Stimulated activated CD4-positive, alpha-beta T cell treated with anti-CD3 and anti-CD28 coated beads, Interleukin-12 subunit alpha, Interleukin-12 subunit beta, amount 100 ng/mL, for 24 hours (primary cell): ENCODE measurements at regions not wholly inside any gene's neighbourhood (a gene's known extent, or its start where the extent isn't known, plus 50 kb on each side); places are given as distances from the start of the nearest gene placed in this dataset.

Source experiments
- DNase-seq, 2 experiments: peaks; one replicate each; pipeline ENCODE4 v3.0.0-alpha.2; 2020; ENCODE audit warnings: low read depth in 2 of 2

- DNase-seq, result no peak
Observed at GRCh38 chr5:2011481-2012411, 129.0 kb upstream of the IRX4 start.

- DNase-seq, result no peak
Observed at GRCh38 chr5:2010940-2011339, 128.2 kb upstream of the IRX4 start.

GRCh38 chr5:2009986-2010914, 127.5 kb upstream of the IRX4 start:
- no peak for DNase-seq

- DNase-seq, result no peak
Observed at GRCh38 chr5:2008851-2009629, 126.3 kb upstream of the IRX4 start.

GRCh38 chr5:2007878-2008501, 125.3 kb upstream of the IRX4 start:
- no peak for DNase-seq

- no peak for DNase-seq
Observed at GRCh38 chr5:2007496-2007877, 124.8 kb upstream of the IRX4 start.

GRCh38 chr5:2006971-2007291, 124.2 kb upstream of the IRX4 start:
- DNase-seq, result no peak

GRCh38 chr5:2006193-2006970, 123.7 kb upstream of the IRX4 start:
- no peak for DNase-seq

- no peak for DNase-seq
Observed at GRCh38 chr5:2005101-2006041, 122.6 kb upstream of the IRX4 start.

GRCh38 chr5:2003690-2004365, 121.1 kb upstream of the IRX4 start:
- DNase-seq, result no peak

GRCh38 chr5:2003206-2003605, 120.5 kb upstream of the IRX4 start:
- DNase-seq, result no peak

- DNase-seq, result no peak
Observed at GRCh38 chr5:2001300-2001699, 118.6 kb upstream of the IRX4 start.

GRCh38 chr5:2000591-2000990, 117.9 kb upstream of the IRX4 start:
- DNase-seq, result no peak

- no peak for DNase-seq
Observed at GRCh38 chr5:1999794-2000193, 117.1 kb upstream of the IRX4 start.

- DNase-seq, result no peak
Observed at GRCh38 chr5:1998716-1999317, 116.1 kb upstream of the IRX4 start.

- no peak for DNase-seq
Observed at GRCh38 chr5:1998348-1998669, 115.6 kb upstream of the IRX4 start.

- DNase-seq, result no peak
Observed at GRCh38 chr5:1997640-1998347, 115.1 kb upstream of the IRX4 start.

- no peak for DNase-seq
Observed at GRCh38 chr5:1995491-1995890, 112.8 kb upstream of the IRX4 start.
